NCI-H82 treated with DMSO at 0.1 percent for 48 hours (cell line): ENCODE measurements at regions not wholly inside any gene's neighbourhood (a gene's known extent, or its start where the extent isn't known, plus 50 kb on each side); places are given as distances from the start of the nearest gene placed in this dataset.
A peak's percentile ranks its signal among the peaks of the same experiment; 100 is the strongest.
"Not testable (repeated sequence)": the region's sequence is repeated elsewhere in the genome, so short reads cannot be mapped to it uniquely, and the experiment has no call there.

Experiments
- DNase-seq: peaks from one replicate; lab custom pipeline; 2025; ENCODE audit not compliant: unreplicated experiment; lab: John Stamatoyannopoulos, UW

- DNase-seq = not testable (repeated sequence)
Observed at GRCh38 chr3:144023543-144023942, 51.9 kb downstream of the DIPK2A start.

GRCh38 chr3:144028798-144029411 is 57.3 kb downstream of the DIPK2A start:
- no peak for DNase-seq

GRCh38 chr3:144029769-144030168 is 58.1 kb downstream of the DIPK2A start:
- no peak for DNase-seq

DNA sequence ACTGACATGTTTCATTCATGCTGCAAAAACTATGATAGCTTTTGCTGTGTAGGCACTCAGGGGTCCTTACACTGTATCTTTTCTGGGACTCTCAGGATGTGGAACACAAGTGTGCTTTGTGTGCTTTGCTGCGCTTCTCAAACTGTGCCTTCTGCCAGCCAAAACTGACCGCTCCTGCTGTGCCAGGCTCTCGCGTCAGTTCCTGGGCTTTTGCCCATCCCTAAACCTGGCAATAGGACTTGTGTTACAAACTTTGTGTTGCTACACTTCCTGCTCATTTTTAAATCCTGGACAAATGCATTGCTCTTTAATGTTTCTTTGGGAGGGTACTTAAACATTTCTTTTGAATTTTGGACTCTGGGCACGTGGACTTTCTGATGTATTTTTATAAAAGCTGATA is 60.3 kb downstream of the DIPK2A start:
- no peak for DNase-seq

DNA sequence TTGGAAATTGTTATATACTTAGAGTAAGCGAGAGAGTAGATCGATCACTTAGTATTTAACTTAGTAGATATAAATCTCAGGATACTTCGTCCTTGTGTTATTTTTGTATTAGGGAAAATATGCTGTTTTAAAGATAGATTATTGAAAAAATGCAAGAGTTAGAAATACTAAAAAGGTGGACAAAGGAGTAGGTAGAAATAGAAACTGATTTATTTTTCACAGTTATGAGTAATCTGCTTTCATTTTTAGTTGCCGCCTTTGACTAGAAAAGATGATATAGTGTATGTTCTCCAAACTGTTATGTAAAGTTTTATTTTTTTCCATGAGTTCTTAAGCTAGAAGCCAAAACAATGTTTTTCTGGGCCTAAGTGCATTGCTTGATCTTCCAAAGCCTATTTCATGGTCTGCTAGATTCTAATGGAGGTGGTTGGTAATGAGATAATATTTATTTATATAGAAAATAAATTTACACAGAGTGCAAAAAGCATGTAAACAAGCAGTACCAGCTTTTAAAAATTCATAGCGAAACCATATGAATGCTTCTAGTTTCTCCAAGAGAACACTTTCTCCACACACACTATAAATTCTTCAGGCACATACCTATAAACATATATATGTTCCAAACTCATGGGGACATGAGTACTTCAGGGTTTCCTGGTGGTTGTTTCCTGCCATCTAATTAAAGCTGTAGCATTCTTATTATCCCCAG is 61.1 kb downstream of the DIPK2A start:
- DNase-seq = no peak

DNA sequence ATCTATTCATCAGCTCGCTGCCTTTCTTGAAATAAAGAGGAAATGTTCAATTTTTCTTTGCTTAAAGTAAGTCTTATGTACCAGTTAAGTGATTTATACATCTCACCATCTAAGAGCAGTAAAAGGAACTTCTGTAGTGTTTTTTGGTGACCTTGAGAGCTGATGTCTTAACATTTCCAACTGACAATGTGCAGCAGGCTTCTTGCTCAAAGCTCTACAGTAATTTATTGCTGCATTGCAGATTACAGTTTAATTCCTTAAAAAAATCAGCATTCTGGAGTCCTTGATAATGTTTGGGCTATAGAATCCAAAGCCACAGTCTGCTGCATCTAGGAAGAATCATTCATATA is 61.6 kb downstream of the DIPK2A start:
- no peak for DNase-seq

- DNase-seq = no peak
Observed at GRCh38 chr3:144033863-144034262, 62.2 kb downstream of the DIPK2A start.

DNA sequence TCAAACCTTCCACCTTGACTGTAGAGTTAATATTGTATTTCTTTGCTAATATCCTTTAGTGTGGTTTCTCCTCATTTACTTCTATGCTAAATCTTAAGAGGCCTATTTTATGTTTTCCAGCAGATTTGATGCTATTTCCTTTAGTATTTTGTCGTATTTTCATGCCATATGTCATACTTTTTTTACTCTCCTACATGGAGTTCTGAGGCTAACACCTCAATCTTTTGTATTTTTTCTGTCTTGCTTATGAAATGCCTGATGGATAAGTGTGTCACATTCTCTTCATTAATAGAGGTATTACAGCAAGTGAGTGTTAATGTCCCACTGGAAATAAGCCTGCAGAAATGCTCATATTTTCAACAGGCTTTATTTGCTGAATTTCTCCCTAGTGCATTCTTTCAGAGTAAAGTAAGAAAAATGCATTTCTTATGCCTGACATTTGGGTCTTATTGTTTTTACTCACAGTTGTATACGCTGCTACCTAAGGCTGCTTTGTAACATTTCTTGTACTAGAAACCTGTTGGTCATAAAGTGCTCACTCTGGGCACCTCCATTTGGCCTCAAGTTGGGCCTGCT is 63.2 kb downstream of the DIPK2A start:
- DNase-seq = no peak

GRCh38 chr3:144036498-144036897 is 64.9 kb downstream of the DIPK2A start:
- peak; percentile 48 for DNase-seq

- no peak for DNase-seq
Observed at GRCh38 chr3:144039661-144040060, 68.0 kb downstream of the DIPK2A start.

DNA sequence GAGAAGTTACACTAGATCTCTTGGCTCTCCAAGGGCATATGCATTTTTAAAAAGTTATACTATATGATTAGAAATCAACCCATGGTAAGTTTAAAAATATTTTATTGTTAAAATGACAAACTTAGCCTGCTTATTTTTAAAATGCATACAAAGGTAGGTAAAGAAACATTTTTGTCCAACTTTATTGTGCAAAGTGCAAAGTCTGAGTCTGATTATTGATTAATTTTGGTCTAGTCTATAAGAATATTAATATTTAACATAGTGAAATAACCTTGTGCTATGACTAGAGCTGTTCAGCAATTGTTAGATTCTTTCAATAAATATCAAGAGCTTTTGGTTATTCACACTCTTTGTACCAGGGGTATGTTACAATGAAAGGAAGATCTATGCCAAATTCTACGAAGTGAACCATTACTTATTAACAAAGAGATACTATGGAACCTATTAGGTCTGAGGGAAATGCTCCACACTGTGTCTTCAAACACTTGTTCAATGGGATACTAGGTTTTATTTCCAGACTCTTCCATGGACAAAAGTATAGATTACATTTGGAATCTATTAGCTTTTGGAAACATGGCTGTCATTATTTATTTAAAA is 70.4 kb downstream of the DIPK2A start:
- DNase-seq = no peak

GRCh38 chr3:144045766-144046165 is 74.1 kb downstream of the DIPK2A start:
- no peak for DNase-seq

GRCh38 chr3:144049374-144049773 is 77.8 kb downstream of the DIPK2A start:
- no peak for DNase-seq

- no peak for DNase-seq
Observed at GRCh38 chr3:144051211-144051610, 79.6 kb downstream of the DIPK2A start.

DNA sequence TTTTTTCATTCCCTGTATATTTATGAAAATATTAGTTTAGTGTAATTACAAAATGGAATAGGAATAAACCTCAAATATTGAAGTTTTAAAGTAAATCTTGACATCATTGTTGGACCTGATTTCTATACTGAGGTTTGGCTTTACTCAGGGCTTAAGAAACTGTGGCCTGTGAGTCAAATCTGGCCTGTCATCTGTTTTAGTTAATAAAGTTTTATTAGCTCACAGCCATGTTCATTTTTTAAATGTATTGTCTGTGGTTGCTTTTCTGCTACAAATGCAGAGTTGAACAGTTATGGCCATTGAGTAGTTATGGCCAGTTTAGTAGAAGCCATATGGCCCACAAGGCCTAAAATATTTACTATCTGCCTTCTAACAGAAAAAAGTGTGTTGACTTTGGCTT is 80.7 kb downstream of the DIPK2A start:
- no peak for DNase-seq

DNA sequence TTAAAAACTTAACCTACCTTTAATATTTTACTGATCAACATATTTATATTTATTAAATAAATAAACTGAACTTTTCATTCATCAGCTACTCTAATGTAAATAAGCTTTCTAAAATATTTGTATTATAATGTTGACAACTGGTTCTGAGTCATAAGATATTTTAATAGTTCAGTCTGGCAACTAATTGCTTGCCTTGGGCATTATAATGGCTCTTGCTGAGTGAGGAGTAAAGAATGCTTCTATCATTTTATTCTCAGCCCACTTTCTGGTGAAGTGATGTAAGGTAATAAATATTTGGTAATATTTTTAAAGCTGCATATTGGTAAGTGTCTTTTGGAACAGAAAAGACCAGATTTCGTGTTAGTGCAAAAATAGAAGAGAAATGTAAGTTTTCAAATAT is 81.5 kb downstream of the DIPK2A start:
- DNase-seq = no peak

- no peak for DNase-seq
Observed at GRCh38 chr3:144054766-144055165, 83.1 kb downstream of the DIPK2A start.

- DNase-seq = no peak
Observed at GRCh38 chr3:144055604-144056003, 84.0 kb downstream of the DIPK2A start.

GRCh38 chr3:144058713-144059112 is 87.1 kb downstream of the DIPK2A start:
- no peak for DNase-seq

DNA sequence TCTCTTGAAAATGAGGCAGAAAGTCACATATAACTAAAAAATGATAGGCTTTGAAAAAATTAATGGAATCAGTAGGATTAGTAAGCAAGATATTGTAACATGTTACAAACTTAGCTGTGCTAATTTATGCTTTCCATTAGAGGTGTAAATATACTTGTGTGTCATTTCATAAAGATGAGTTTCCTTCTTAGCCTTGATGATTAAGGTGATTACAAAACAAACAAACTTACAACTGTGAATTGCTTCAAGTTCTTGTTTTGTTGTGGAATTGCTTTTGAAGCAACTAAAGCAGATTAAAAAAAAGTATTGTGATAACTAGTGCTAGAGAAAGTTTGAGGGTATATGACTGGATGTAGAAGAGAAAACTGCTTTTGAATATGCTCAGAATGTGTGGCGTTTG is 87.9 kb downstream of the DIPK2A start:
- DNase-seq = no peak

DNA sequence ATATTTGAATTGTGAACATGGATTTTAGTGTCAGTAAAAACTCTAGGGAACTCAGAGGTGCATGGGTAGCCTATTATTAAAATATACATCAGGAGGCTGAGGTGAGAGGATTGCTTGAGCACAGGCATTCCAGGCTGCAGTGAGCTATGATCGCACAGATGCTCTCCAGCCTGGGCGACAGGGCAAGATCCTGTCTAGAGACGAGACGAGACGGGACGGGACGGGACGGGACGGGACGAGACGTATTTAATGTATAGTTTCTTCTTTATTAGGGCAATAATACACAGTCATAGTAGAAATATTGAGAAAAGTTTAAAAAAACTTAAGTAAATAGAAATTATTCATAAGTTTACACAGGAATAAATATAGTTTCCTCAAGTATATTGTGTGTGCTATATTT is 89.3 kb downstream of the DIPK2A start:
- DNase-seq = no peak

DNA sequence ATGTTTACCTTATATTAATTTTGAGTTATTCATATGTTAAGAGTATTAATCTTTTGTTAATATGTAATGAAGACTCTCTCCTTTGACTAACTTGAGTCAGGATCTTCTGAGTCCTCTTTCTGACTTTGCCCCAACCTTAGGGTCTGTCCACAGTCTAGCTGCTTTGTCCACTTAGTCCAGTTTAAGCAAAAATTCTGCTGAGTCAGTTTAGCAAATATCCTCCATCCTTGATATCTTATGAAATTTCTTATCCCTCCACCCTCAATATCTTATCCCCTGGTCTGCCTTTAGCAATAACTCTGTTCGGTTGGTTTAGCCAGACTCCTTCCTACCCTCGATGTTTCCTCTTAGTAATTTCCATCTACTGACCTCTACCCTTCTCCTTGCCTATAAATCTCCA is 91.7 kb downstream of the DIPK2A start:
- DNase-seq = no peak
